Panc1 (cell line): ENCODE measurements at regions not wholly inside any gene's neighbourhood (a gene's known extent, or its start where the extent isn't known, plus 50 kb on each side); places are given as distances from the start of the nearest gene placed in this dataset.

Experiments
- ATAC-seq: fragments of 200-7000 bp; cut with Tn5 transposase; 2 replicates; pipeline ENCODE4 v1.9.1; 2020; ENCODE audit warnings: mild to moderate bottlenecking, moderate library complexity
- BruUV-seq: library from RNA; stranded (reverse); fragments of 400-500 nt; replicated peaks from 2 replicates; lab custom pipeline; 2021; lab: Mats Ljungman, UMichigan
- CTCF ChIA-PET: fragments of 300-600 bp; sonication (Branson Sonifier 250); formaldehyde crosslinking; loops from one replicate; lab custom pipeline; 2022; ENCODE audit warnings: antibody characterized with exemption; lab: Charles Lee
- POLR2A ChIA-PET: fragments of 300-600 bp; sonication (Branson Sonifier 250); formaldehyde crosslinking; loops from one replicate; lab custom pipeline; 2022; ENCODE audit warnings: antibody characterized with exemption; lab: Charles Lee
- DNase-seq: peaks from one replicate; pipeline ENCODE4 v3.0.0-alpha.2; 2010; ENCODE audit warnings: low read depth, low spot score
- H3K27ac ChIP-seq: 2 replicates; pipeline ENCODE4 v1.5.1; 2011; ENCODE audit warnings: mild to moderate bottlenecking, low read length, inconsistent platforms
- H3K27me3 ChIP-seq: fragments of 200-500 bp; sonication (Bioruptor generic); 2 replicates; pipeline ENCODE4 v1.6.0; 2014; ENCODE audit warnings: low read length, inconsistent platforms; ENCODE audit not compliant: control insufficient read depth, insufficient read depth
- H3K36me3 ChIP-seq: fragments of 200-500 bp; sonication (Bioruptor generic); 2 replicates; pipeline ENCODE4 v1.5.1; 2014; ENCODE audit warnings: inconsistent platforms, mild to moderate bottlenecking, low read length, moderate library complexity; ENCODE audit not compliant: control insufficient read depth, insufficient read depth
- H3K4me1 ChIP-seq: 2 replicates; pipeline ENCODE4 v1.5.1; 2011; ENCODE audit warnings: inconsistent platforms, mild to moderate bottlenecking, low read length, moderate library complexity; ENCODE audit not compliant: control insufficient read depth, insufficient read depth
- H3K4me3 ChIP-seq, 2 experiments: 2 replicates each; pipeline ENCODE4 v1.5.1; 2011 to 2012; ENCODE audit warnings: low read depth in 2 of 2, low read length in 2 of 2, mild to moderate bottlenecking in 2 of 2, inconsistent platforms in 1 of 2, moderate library complexity in 1 of 2
- H3K9me3 ChIP-seq: fragments of 200-500 bp; sonication (Bioruptor generic); 2 replicates; pipeline ENCODE4 v1.5.1; 2014; ENCODE audit warnings: low read depth, mild to moderate bottlenecking, inconsistent platforms, low read length, moderate library complexity; ENCODE audit not compliant: control insufficient read depth, insufficient read depth
- POLR2AphosphoS5 ChIP-seq: IDR thresholded peaks from 2 replicates; pipeline ENCODE4 v1.6.1; 2012; ENCODE audit warnings: mild to moderate bottlenecking, low read depth, low read length, moderate library complexity
- SIN3A ChIP-seq: IDR thresholded peaks from 2 replicates; pipeline ENCODE4 v1.6.1; 2012; ENCODE audit warnings: low read depth, mild to moderate bottlenecking, low read length, moderate library complexity, borderline replicate concordance; ENCODE audit not compliant: insufficient read depth
- TCF7L2 ChIP-seq: IDR thresholded peaks from 2 replicates; pipeline ENCODE4 v1.6.1; 2011; ENCODE audit warnings: mild to moderate bottlenecking, low read depth, low read length, inconsistent platforms
- in situ Hi-C: cut with HindIII; loops from 2 replicates; pipeline ENCODE4 v1.10.0; 2016; ENCODE audit warnings: low sequenced_read_pairs, low pct_unique_long_range_greater_than_20kb
- intact Hi-C: fragments of 100-400 bp; cut with micrococcal nuclease; formaldehyde crosslinking; loops from one replicate; pipeline ENCODE4 v1.10.0; 2022; ENCODE audit not compliant: unreplicated experiment
- TF ChIP-seq, protein P1 (sequence below), 2 experiments: IDR thresholded peaks; 2 replicates each; pipeline ENCODE4 v1.6.1; 2011 to 2012; ENCODE audit warnings: low read depth in 2 of 2, control low read depth in 1 of 2, low read length in 1 of 2, mild to moderate bottlenecking in 1 of 2, moderate library complexity in 1 of 2; ENCODE audit not compliant: insufficient read depth in 1 of 2
- TF ChIP-seq, protein P2 (sequence below): fragments of 450-650 bp; IDR thresholded peaks from 2 replicates; pipeline ENCODE4 v1.5.1; 2017; ENCODE audit warnings: mild to moderate bottlenecking

DNA sequence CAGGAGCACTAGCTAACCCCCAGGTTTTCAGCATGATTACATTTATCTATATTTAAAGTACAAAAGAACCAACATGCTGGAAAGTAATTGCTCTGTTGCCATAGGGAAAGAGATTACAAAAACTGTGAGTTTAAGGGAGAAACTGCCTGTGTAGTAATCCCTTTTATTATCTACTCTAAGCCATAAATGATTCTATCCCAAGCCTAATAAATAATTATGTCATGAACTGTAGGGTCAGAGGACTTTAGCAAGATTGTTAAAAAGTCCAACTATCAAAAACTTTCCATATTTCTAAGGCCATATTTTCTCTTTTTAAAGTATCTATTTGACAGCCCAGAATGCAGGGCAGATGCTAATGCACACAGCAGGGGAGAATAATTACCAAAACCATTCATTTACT is 573.8 kb upstream of the MIR17HG start:
- in situ Hi-C loops (no loop called here), intact Hi-C loops (no loop called here)
- DNase-seq (no peak), ATAC-seq (no peak)
- Histone ChIP-seq H3K9me3 (no peaks in the 10 kb centered on the region), H3K4me1 (no peaks in the 10 kb centered on the region), H3K27me3 (no peaks in the 10 kb centered on the region), H3K4me3 (no peak overlapping the region), H3K27ac (no peak overlapping the region), H3K36me3 (no peaks in the 10 kb centered on the region; the same call in 1 of the 2 replicates)
- TF ChIP-seq SIN3A (no peak), POLR2AphosphoS5 (no peak), TCF7L2 (no peak)
- TF ChIP-seq, protein P1, sequence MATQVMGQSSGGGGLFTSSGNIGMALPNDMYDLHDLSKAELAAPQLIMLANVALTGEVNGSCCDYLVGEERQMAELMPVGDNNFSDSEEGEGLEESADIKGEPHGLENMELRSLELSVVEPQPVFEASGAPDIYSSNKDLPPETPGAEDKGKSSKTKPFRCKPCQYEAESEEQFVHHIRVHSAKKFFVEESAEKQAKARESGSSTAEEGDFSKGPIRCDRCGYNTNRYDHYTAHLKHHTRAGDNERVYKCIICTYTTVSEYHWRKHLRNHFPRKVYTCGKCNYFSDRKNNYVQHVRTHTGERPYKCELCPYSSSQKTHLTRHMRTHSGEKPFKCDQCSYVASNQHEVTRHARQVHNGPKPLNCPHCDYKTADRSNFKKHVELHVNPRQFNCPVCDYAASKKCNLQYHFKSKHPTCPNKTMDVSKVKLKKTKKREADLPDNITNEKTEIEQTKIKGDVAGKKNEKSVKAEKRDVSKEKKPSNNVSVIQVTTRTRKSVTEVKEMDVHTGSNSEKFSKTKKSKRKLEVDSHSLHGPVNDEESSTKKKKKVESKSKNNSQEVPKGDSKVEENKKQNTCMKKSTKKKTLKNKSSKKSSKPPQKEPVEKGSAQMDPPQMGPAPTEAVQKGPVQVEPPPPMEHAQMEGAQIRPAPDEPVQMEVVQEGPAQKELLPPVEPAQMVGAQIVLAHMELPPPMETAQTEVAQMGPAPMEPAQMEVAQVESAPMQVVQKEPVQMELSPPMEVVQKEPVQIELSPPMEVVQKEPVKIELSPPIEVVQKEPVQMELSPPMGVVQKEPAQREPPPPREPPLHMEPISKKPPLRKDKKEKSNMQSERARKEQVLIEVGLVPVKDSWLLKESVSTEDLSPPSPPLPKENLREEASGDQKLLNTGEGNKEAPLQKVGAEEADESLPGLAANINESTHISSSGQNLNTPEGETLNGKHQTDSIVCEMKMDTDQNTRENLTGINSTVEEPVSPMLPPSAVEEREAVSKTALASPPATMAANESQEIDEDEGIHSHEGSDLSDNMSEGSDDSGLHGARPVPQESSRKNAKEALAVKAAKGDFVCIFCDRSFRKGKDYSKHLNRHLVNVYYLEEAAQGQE (IDR thresholded peaks at IDR 0.05; ENCODE audit: insufficient read depth in 1 of 2, low read depth in 2 of 2, low read length in 1 of 2), result no peak
- TF ChIP-seq, protein P2, sequence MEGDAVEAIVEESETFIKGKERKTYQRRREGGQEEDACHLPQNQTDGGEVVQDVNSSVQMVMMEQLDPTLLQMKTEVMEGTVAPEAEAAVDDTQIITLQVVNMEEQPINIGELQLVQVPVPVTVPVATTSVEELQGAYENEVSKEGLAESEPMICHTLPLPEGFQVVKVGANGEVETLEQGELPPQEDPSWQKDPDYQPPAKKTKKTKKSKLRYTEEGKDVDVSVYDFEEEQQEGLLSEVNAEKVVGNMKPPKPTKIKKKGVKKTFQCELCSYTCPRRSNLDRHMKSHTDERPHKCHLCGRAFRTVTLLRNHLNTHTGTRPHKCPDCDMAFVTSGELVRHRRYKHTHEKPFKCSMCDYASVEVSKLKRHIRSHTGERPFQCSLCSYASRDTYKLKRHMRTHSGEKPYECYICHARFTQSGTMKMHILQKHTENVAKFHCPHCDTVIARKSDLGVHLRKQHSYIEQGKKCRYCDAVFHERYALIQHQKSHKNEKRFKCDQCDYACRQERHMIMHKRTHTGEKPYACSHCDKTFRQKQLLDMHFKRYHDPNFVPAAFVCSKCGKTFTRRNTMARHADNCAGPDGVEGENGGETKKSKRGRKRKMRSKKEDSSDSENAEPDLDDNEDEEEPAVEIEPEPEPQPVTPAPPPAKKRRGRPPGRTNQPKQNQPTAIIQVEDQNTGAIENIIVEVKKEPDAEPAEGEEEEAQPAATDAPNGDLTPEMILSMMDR, result no peak
- BruUV-seq, result no TSS peak
- ChIA-PET CTCF (no interaction called here), POLR2A (no interaction called here)

DNA sequence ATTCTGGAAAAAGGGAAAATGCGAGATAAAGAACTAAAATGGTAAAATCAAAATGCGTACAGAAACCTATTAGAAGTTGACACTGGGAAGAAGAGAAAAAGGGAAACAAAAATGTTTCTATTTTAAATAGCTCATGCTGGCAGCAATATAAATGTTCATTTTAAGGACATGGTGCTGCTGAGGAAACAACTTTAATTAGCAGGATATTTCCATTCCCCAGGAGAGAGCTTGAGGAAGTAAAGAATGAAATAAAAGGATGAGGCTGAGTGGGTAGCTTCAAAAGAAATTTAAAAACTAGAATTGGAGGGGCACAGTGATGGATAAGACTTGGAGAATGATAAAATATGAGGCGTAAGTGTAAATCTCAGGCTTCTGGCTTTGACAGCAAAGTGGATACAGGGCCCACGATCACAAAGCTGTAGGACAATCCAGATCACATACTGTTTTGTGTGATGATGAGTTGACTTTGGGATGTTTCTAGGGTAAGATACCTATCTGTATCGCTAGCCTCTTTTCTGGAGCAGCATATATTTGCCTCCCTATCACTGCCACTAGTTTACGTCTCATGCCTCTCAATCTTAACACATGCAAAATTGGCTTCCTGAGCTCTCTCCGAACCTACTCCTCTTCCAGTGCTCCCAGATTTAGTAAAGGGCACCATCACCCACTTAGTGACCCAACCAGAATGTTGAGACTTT is 571.3 kb upstream of the MIR17HG start:
- BruUV-seq, result no TSS peak
- Histone ChIP-seq H3K27ac (no peak overlapping the region), H3K9me3 (no peaks in the 10 kb centered on the region), H3K36me3 (no peaks in the 10 kb centered on the region), H3K4me3 (no peak overlapping the region), H3K27me3 (no peaks in the 10 kb centered on the region), H3K4me1 (no peaks in the 10 kb centered on the region)
- no peak for ATAC-seq
- no peak for DNase-seq
- ChIA-PET POLR2A (no interaction called here), CTCF (no interaction called here)
- intact Hi-C loops (no loop called here), in situ Hi-C loops (no loop called here)
- TF ChIP-seq SIN3A (no peak), POLR2AphosphoS5 (no peak), TCF7L2 (no peak)
- TF ChIP-seq, protein P1 (IDR thresholded peaks at IDR 0.05; ENCODE audit: insufficient read depth in 1 of 2, low read depth in 2 of 2, low read length in 1 of 2), result no peak
- TF ChIP-seq, protein P2, result no peak
